Left cardiac atrium (tissue), 4 donors: ENCODE measurements at regions not wholly inside any gene's neighbourhood (a gene's known extent, or its start where the extent isn't known, plus 50 kb on each side); places are given as distances from the start of the nearest gene placed in this dataset.

ENCODE experiments used
- ATAC-seq, 2 donors: fragments of 200-7000 bp; cut with Tn5 transposase; one replicate each; pipeline ENCODE4 v1.9.1; 2020; ENCODE audit warnings: mild to moderate bottlenecking in 2 of 2, moderate library complexity in 2 of 2
- DNase-seq: peaks from one replicate; pipeline ENCODE4 v3.0.0-alpha.2; 2020
- intact Hi-C, 2 donors: fragments of 100-400 bp; cut with DNase I; formaldehyde crosslinking; loops; one replicate each; pipeline versions ENCODE4 v1.14.1 to v1.15.1; 2022 to 2023
- donor health status: DM: no; HTN: yes; CAD: no.
- donor health status: DM: no; HTN: yes; CAD: no; lungs with severe emphysema.
- donor health status: DM: yes; HTN: yes; CAD: no.
- donor health status: Dilated cardiomyopathy.

DNA sequence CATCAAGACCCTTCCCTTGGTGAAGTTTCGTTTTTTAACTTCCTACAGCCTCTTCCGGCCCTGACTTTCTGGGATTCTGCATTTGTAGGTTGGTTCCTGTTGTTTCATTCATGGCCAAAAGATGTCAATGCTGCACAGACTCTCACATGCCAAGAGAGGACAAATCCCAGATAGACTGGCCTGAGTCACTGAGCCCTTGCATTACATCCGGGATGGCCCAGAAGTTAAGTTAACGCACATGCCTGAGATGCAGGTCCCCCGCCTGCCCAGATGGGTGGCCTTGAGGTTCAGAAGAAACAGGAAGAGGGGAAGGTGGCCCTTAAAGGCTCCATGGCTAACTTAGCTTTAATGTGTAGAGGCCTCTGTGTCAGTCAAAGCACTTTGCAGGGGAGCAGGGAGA lies 51.6 kb upstream of the SRGAP3 start:
- intact Hi-C loops = loop anchor here (5.0 kb wide), 3 partner anchors 234 to 329 kb away; no protein-coding TSS in a partner anchor
- ATAC-seq (no peak), DNase-seq (no peak)

DNA sequence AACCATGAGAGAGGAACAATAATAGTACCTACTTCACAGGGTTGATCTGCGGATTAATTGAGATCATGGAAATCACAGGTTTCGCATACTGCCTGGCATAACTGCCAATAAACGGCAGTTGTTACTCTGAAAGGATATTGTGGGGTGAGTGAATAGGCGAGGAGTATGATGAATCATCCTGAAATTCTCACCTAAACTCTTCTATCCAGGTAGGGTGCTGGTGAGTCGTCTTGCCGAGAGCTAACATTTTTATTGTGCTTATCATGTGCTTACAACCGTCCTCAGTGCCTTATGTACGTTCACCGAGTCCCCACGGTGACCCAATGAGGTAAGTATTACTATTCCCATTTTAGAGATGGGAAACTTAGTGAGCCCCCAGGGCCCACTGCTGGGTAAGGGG lies 52.4 kb upstream of the SRGAP3 start:
- intact Hi-C loops = loop anchor here (1.0 to 5.0 kb wide), 4 partner anchors 234 to 330 kb away; no protein-coding TSS in a partner anchor
- ATAC-seq (no peak), DNase-seq (no peak)

DNA sequence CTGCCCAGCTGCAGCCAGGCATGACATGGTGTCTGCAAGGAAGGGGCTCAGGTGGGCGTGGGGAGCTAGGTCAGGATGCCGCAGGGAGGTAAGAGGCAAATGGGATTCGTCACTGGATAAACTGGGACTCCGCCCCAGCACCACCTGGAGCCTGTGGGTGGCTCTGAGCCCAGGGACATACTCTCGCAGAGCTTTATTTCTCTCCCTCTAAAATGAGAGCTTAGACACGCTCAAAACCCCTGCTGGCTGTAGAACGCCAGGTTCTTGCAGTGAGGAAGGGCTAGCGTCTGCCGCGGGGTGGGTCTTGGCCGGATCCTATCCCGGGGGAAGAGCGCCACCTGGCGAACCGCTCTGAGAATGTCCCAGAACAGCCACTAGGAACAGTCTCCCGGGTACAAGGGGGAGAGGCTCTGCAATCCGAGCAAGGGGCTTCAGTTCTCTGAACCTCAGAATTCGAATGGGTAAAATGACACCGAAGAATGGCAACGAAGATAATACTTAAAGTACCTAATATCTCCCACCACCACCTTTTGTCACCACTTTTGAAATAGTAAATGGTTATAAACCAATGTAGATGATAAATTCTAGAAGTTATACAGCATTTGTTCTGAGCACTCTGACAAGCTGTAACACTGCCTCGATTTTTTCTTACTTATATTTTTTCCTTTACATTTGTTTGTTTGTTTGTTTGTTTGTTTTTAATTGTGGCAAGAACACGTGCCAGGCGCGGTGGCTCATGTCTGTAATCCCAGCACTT lies 53.2 kb upstream of the SRGAP3 start:
- intact Hi-C loops = loop anchor here (1.0 to 5.0 kb wide), 4 partner anchors 235 to 331 kb away; no protein-coding TSS in a partner anchor
- DNase-seq (peak; percentile 82), ATAC-seq (peak; percentile 94 to 97)

DNA sequence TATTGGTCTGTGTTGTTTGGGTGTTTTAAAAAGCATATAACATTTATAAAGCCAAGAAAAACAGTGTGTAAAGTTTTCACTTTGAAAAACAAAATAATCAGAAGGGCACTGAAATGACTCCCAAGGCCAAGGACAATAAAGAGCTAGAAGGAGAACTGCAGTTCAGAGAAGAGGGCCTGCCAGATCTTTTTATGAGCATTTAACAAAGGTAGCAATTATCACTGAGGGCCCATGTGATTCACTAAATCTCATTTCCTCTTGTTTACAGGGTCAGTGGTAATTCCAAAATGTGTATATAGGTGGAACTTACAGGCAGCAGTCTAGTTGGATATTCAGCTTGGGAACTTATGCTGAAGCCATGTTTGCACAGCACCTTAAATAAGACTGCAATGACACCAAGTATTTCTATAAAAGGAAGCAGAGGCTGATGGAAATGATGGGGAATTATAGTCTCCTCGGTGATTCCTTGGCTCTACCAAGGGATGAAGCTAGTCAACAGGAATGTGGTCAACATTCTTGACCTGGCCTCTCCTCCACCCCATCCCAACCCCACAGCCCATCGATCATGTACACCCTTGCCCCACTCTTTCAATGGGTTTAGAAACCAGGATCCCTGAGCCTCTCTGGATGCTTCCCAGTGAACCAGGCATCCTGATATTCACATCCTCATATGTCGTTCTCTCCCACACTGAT lies 54.4 kb upstream of the THUMPD3 start:
- intact Hi-C loops = no loop called here

DNA sequence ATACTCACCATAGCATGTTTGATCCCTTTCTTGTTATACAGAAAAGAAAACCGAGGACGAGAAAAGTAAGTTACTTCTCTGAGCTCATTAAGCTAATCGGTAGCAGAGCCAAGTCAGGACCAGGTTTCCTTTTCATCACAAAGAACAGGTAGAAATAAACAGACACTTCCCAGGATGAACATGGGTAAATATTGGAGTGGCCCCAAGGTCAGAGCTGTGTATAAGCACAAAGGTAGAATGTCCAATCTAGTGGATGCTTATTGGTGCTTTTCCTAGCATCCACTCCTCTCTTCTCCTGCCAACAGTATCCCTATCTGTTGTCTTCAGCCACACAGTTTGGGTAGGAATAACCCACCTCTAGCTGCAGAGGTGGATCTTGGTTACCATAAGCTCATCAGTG lies 52.8 kb upstream of the THUMPD3 start:
- no peak for DNase-seq
- no peak for ATAC-seq
- intact Hi-C loops = no loop called here

More for the DNA sequence above, 54.4 kb upstream of the THUMPD3 start:
- DNase-seq = no peak
- no peak for ATAC-seq

DNA sequence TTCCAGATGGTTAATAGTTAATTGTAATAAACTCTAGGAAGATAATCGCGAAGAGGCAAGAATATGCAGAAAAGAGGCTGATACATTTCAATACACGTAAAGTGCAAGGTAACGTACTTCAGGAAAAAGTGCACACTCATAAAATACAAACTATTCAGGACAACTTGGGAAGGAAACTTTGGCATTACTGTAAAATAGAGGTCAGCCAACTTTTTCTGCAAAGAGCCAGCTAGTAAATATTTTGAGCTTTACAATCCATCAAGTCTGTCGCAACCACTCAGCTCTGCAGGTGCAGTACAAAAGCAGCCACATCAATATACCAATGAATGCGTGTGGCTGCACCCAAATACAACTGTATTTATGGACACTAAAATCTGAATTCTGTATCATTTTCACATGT lies 51.6 kb upstream of the THUMPD3 start:
- DNase-seq (no peak), ATAC-seq (no peak)
- intact Hi-C loops = no loop called here
